ENCODE measurements at regions not wholly inside any gene's neighbourhood (a gene's known extent, or its start where the extent isn't known, plus 50 kb on each side); places are given as distances from the start of the nearest gene placed in this dataset.

- no peak for DNase-seq
- Mint-ChIP-seq H3K4me1 (ENCODE audit: low read depth) (no peaks in the 10 kb centered on the region), H3K27ac (no peak overlapping the region), H3K4me3 (no peak overlapping the region), H3K9me3 (no peaks in the 10 kb centered on the region), H3K27me3 (ENCODE audit: insufficient read depth) (peaks cover 54% of the 10 kb centered on the region), H3K36me3 (ENCODE audit: low read depth) (no peaks in the 10 kb centered on the region)
- TF ChIP-seq CTCF (IDR thresholded peaks at IDR 0.05) = no peak
Measured at GRCh38 chr5:141760193-141760592, 78.2 kb upstream of the ARAP3 start.

GRCh38 chr5:141758310-141758998 lies 76.4 kb upstream of the ARAP3 start:
- H3K4me3 Mint-ChIP-seq = no peak overlapping the region
- H3K36me3 Mint-ChIP-seq (ENCODE audit: low read depth) = no peaks in the 10 kb centered on the region
- no peaks in the 10 kb centered on the region for H3K4me1 Mint-ChIP-seq (ENCODE audit: low read depth)
- no peak for DNase-seq
- no peaks in the 10 kb centered on the region for H3K9me3 Mint-ChIP-seq
- peaks cover 48% of the 10 kb centered on the region for H3K27me3 Mint-ChIP-seq (ENCODE audit: insufficient read depth)
- no peak for TF ChIP-seq CTCF (IDR thresholded peaks at IDR 0.05)
- no peak overlapping the region for H3K27ac Mint-ChIP-seq

GRCh38 chr5:141757402-141757801 lies 75.4 kb upstream of the ARAP3 start:
- Mint-ChIP-seq H3K27ac (no peak overlapping the region), H3K36me3 (ENCODE audit: low read depth) (no peaks in the 10 kb centered on the region), H3K27me3 (ENCODE audit: insufficient read depth) (peaks cover 47% of the 10 kb centered on the region), H3K9me3 (no peaks in the 10 kb centered on the region), H3K4me1 (ENCODE audit: low read depth) (no peaks in the 10 kb centered on the region), H3K4me3 (no peak overlapping the region)
- DNase-seq = peak; percentile 38
- TF ChIP-seq CTCF (IDR thresholded peaks at IDR 0.05) = peak; percentile 68

GRCh38 chr5:141756196-141756595 lies 74.2 kb upstream of the ARAP3 start:
- TF ChIP-seq CTCF (IDR thresholded peaks at IDR 0.05) = no peak
- Mint-ChIP-seq H3K27ac (no peak overlapping the region), H3K36me3 (ENCODE audit: low read depth) (no peaks in the 10 kb centered on the region), H3K4me3 (no peak overlapping the region), H3K4me1 (ENCODE audit: low read depth) (no peaks in the 10 kb centered on the region), H3K9me3 (no peaks in the 10 kb centered on the region), H3K27me3 (ENCODE audit: insufficient read depth) (peaks cover 42% of the 10 kb centered on the region)
- no peak for DNase-seq

GRCh38 chr5:141753971-141754713 lies 72.1 kb upstream of the ARAP3 start:
- no peak for DNase-seq

More at GRCh38 chr5:141753971-141754713, 72.1 kb upstream of the ARAP3 start:
- Mint-ChIP-seq H3K4me1 (ENCODE audit: low read depth) (no peaks in the 10 kb centered on the region), H3K9me3 (no peaks in the 10 kb centered on the region), H3K4me3 (no peak overlapping the region), H3K27ac (no peak overlapping the region), H3K27me3 (ENCODE audit: insufficient read depth) (peaks cover 43% of the 10 kb centered on the region), H3K36me3 (ENCODE audit: low read depth) (no peaks in the 10 kb centered on the region)
- no peak for TF ChIP-seq CTCF (IDR thresholded peaks at IDR 0.05)

Data from HFFc6 (cell line).